ENCODE measurements at regions not wholly inside any gene's neighbourhood (a gene's known extent, or its start where the extent isn't known, plus 50 kb on each side); places are given as distances from the start of the nearest gene placed in this dataset.

DNA sequence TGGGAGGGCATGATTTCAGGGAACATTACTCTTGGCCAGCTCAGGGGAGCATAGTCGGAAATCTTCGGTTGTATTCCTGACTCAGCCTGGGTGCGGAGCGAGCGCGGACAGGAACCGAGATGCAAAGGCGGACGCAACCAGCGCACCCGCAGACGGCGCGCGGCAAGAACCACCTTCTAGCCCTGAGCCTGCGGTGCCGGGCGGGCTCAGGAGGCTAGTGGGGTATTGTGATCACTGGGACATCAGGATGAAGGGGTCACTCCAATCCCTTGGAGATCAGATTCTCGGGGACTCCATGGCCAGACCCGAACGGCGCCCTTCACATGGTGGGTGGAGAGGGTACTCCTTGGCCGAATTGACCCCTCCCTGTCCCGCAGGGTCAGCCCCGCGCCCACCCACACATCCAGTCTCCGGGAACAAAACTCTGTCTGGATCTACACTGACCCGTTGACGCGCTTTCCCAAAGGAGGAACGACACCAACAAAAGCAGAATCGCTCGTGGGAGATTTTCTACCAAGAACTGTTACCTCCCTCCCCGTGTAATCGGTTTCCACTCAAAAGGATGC lies 730.5 kb downstream of the ZWINT start:
- peaks cover 19% of the 10 kb centered on the region for H3K27me3 ChIP-seq (ENCODE audit: control insufficient read depth, extremely low read depth, insufficient read depth, low read length)
- TF ChIP-seq, protein P1, sequence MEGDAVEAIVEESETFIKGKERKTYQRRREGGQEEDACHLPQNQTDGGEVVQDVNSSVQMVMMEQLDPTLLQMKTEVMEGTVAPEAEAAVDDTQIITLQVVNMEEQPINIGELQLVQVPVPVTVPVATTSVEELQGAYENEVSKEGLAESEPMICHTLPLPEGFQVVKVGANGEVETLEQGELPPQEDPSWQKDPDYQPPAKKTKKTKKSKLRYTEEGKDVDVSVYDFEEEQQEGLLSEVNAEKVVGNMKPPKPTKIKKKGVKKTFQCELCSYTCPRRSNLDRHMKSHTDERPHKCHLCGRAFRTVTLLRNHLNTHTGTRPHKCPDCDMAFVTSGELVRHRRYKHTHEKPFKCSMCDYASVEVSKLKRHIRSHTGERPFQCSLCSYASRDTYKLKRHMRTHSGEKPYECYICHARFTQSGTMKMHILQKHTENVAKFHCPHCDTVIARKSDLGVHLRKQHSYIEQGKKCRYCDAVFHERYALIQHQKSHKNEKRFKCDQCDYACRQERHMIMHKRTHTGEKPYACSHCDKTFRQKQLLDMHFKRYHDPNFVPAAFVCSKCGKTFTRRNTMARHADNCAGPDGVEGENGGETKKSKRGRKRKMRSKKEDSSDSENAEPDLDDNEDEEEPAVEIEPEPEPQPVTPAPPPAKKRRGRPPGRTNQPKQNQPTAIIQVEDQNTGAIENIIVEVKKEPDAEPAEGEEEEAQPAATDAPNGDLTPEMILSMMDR (optimal IDR thresholded peaks at IDR 0.05 in 1 of 3, IDR thresholded peaks at IDR 0.05 in 1 of 3, conservative IDR thresholded peaks at IDR 0.05 in 1 of 3; ENCODE audit: extremely low read depth in 1 of 3, insufficient read depth in 2 of 3, low read length in 3 of 3): no peak
- TF ChIP-seq EZH2 (IDR thresholded peaks at IDR 0.05; ENCODE audit: low read length): no peak
- H3K36me3 ChIP-seq (ENCODE audit: control insufficient read depth in 2 of 2, extremely low read depth in 1 of 2, insufficient read depth in 2 of 2, low read length in 2 of 2): no peaks in the 10 kb centered on the region
- H3K9me1 ChIP-seq (ENCODE audit: control insufficient read depth, extremely low read depth, insufficient read depth, low read length): no peaks in the 10 kb centered on the region
- no peak overlapping the region for H3K27ac ChIP-seq (ENCODE audit: control insufficient read depth, insufficient read depth, low read length)
- no peaks in the 10 kb centered on the region for H3K79me2 ChIP-seq (ENCODE audit: control insufficient read depth, insufficient read depth, low read length)
- dilution Hi-C loops (cut with MboI; ENCODE audit: extremely low pct_ligation_motif_present, low sequenced_read_pairs): no loop called here
- no peaks in the 10 kb centered on the region for H4K20me1 ChIP-seq (ENCODE audit: control insufficient read depth, extremely low read depth, insufficient read depth, low read length)
- H3K4me2 ChIP-seq (ENCODE audit: control insufficient read depth, extremely low read depth, insufficient read depth, low read depth, low read length): peak overlapping the region; percentile 69
- no peaks in the 10 kb centered on the region for H3K9me3 ChIP-seq (ENCODE audit: control insufficient read depth, low read depth, low read length)
- no peak for FAIRE-seq
- peak overlapping the region in 2 of 3 experiments; percentile 24 to 46 for H3K4me3 ChIP-seq (ENCODE audit: control insufficient read depth in 2 of 3, extremely low read depth in 1 of 3, insufficient read depth in 2 of 3, low read depth in 1 of 3, low read length in 3 of 3)
- H3K4me1 ChIP-seq (ENCODE audit: control insufficient read depth, extremely low read depth, insufficient read depth, low read length): no peaks in the 10 kb centered on the region
- no peak overlapping the region for H2AFZ ChIP-seq (ENCODE audit: control insufficient read depth, low read length)
- DNase-seq (ENCODE audit: low read depth, low spot score): no peak
- no peak overlapping the region for H3K9ac ChIP-seq (ENCODE audit: control insufficient read depth, extremely low read depth, insufficient read depth, low read length)

GRCh38 chr10:55629793-55630490 lies 731.1 kb downstream of the ZWINT start:
- Histone ChIP-seq H3K9me3 (ENCODE audit: control insufficient read depth, low read depth, low read length) (no peaks in the 10 kb centered on the region), H3K4me1 (ENCODE audit: control insufficient read depth, extremely low read depth, insufficient read depth, low read length) (no peaks in the 10 kb centered on the region), H4K20me1 (ENCODE audit: control insufficient read depth, extremely low read depth, insufficient read depth, low read length) (no peaks in the 10 kb centered on the region), H2AFZ (ENCODE audit: control insufficient read depth, low read length) (no peak overlapping the region), H3K4me2 (ENCODE audit: control insufficient read depth, extremely low read depth, insufficient read depth, low read depth, low read length) (peak overlapping the region; percentile 2), H3K27me3 (ENCODE audit: control insufficient read depth, extremely low read depth, insufficient read depth, low read length) (peaks cover 19% of the 10 kb centered on the region), H3K36me3 (ENCODE audit: control insufficient read depth in 2 of 2, extremely low read depth in 1 of 2, insufficient read depth in 2 of 2, low read length in 2 of 2) (no peaks in the 10 kb centered on the region), H3K4me3 (ENCODE audit: control insufficient read depth in 2 of 3, extremely low read depth in 1 of 3, insufficient read depth in 2 of 3, low read depth in 1 of 3, low read length in 3 of 3) (no peak overlapping the region), H3K9me1 (ENCODE audit: control insufficient read depth, extremely low read depth, insufficient read depth, low read length) (no peaks in the 10 kb centered on the region), H3K79me2 (ENCODE audit: control insufficient read depth, insufficient read depth, low read length) (no peaks in the 10 kb centered on the region), H3K9ac (ENCODE audit: control insufficient read depth, extremely low read depth, insufficient read depth, low read length) (no peak overlapping the region), H3K27ac (ENCODE audit: control insufficient read depth, insufficient read depth, low read length) (no peak overlapping the region)
- FAIRE-seq (no peak), DNase-seq (ENCODE audit: low read depth, low spot score) (no peak)
- dilution Hi-C loops (cut with MboI; ENCODE audit: extremely low pct_ligation_motif_present, low sequenced_read_pairs): no loop called here
- TF ChIP-seq, protein P1 (optimal IDR thresholded peaks at IDR 0.05 in 1 of 3, IDR thresholded peaks at IDR 0.05 in 1 of 3, conservative IDR thresholded peaks at IDR 0.05 in 1 of 3; ENCODE audit: extremely low read depth in 1 of 3, insufficient read depth in 2 of 3, low read length in 3 of 3): peak; percentile 35 to 48 (median 44)
- TF ChIP-seq EZH2 (IDR thresholded peaks at IDR 0.05; ENCODE audit: low read length): peak; percentile 40
